Ishikawa (cell line): ENCODE measurements at regions not wholly inside any gene's neighbourhood (a gene's known extent, or its start where the extent isn't known, plus 50 kb on each side); places are given as distances from the start of the nearest gene placed in this dataset.
A peak's percentile ranks its signal among the peaks of the same experiment; 100 is the strongest.

ENCODE experiments used
- CEBPB ChIP-seq: IDR thresholded peaks from 2 replicates; pipeline ENCODE4 v1.6.1; 2012
- CREB1 ChIP-seq: IDR thresholded peaks from 2 replicates; pipeline ENCODE4 v1.6.1; 2012; ENCODE audit warnings: low read depth
- EGR1 ChIP-seq: IDR thresholded peaks from 2 replicates; pipeline ENCODE4 v1.6.1; 2012
- EP300 ChIP-seq: IDR thresholded peaks from 2 replicates; pipeline ENCODE4 v1.6.1; 2012; ENCODE audit warnings: borderline replicate concordance
- FOXM1 ChIP-seq: IDR thresholded peaks from 2 replicates; pipeline ENCODE4 v1.6.1; 2012; ENCODE audit warnings: low read depth, borderline replicate concordance
- MAX ChIP-seq: IDR thresholded peaks from 2 replicates; pipeline ENCODE4 v1.6.1; 2012
- NFIC ChIP-seq: IDR thresholded peaks from 2 replicates; pipeline ENCODE4 v1.6.1; 2012
- RAD21 ChIP-seq: IDR thresholded peaks from 2 replicates; pipeline ENCODE4 v1.6.1; 2012; ENCODE audit warnings: low read depth
- REST ChIP-seq: IDR thresholded peaks from 2 replicates; pipeline ENCODE4 v1.6.1; 2012; ENCODE audit warnings: low read depth, mild to moderate bottlenecking
- TAF1 ChIP-seq: IDR thresholded peaks from 2 replicates; pipeline ENCODE4 v1.6.1; 2012; ENCODE audit warnings: low read depth, mild to moderate bottlenecking
- TCF12 ChIP-seq: IDR thresholded peaks from 2 replicates; pipeline ENCODE4 v1.6.1; 2012; ENCODE audit warnings: low read depth
- TEAD4 ChIP-seq: IDR thresholded peaks from 2 replicates; pipeline ENCODE4 v1.6.1; 2012
- USF1 ChIP-seq: IDR thresholded peaks from 2 replicates; pipeline ENCODE4 v1.6.1; 2012
- YY1 ChIP-seq: IDR thresholded peaks from 2 replicates; pipeline ENCODE4 v1.6.1; 2012; ENCODE audit warnings: low read depth
- ZBTB7A ChIP-seq: IDR thresholded peaks from 2 replicates; pipeline ENCODE4 v1.6.1; 2012; ENCODE audit warnings: low read depth

GRCh38 chr5:115686738-115687074, 60.9 kb upstream of the TMED7 start:
- TF ChIP-seq CEBPB (no peak), REST (no peak), TEAD4 (no peak), RAD21 (no peak), ZBTB7A (no peak), NFIC (no peak), FOXM1 (no peak), EP300 (no peak), USF1 (no peak), CREB1 (no peak), TCF12 (no peak), YY1 (no peak), EGR1 (no peak), TAF1 (no peak), MAX (no peak)

GRCh38 chr5:115686051-115686737, 60.4 kb upstream of the TMED7 start:
- TF ChIP-seq TCF12 (no peak), EGR1 (no peak), TAF1 (no peak), NFIC (peak; percentile 11; the same call in 1 of the 2 replicates), EP300 (no peak), CREB1 (no peak), RAD21 (no peak), CEBPB (no peak)

GRCh38 chr5:115685490-115685889, 59.7 kb upstream of the TMED7 start:
- TF ChIP-seq RAD21: no peak
- TF ChIP-seq NFIC: no peak
- no peak for TF ChIP-seq TCF12
- no peak for TF ChIP-seq CREB1
- TF ChIP-seq CEBPB: no peak
- no peak for TF ChIP-seq REST
- no peak for TF ChIP-seq ZBTB7A
- no peak for TF ChIP-seq EP300
- no peak for TF ChIP-seq TEAD4
- no peak for TF ChIP-seq EGR1
- TF ChIP-seq YY1: no peak
- no peak for TF ChIP-seq USF1
- no peak for TF ChIP-seq FOXM1
- no peak for TF ChIP-seq TAF1
- TF ChIP-seq MAX: no peak

GRCh38 chr5:115684513-115685037, 58.7 kb upstream of the TMED7 start:
- TF ChIP-seq MAX: no peak
- TF ChIP-seq TEAD4: no peak
- no peak for TF ChIP-seq NFIC

GRCh38 chr5:115683081-115683480, 57.2 kb upstream of the TMED7 start:
- TF ChIP-seq NFIC (no peak), CREB1 (no peak)
